NB4 (cell line): ENCODE measurements at regions not wholly inside any gene's neighbourhood (a gene's known extent, or its start where the extent isn't known, plus 50 kb on each side); places are given as distances from the start of the nearest gene placed in this dataset.

Experiments used
- DNase-seq: peaks from one replicate; pipeline ENCODE4 v3.0.0; 2010; ENCODE audit warnings: low read depth
- H3K4me3 ChIP-seq: one replicate; pipeline ENCODE4 v1.5.1; 2011; ENCODE audit warnings: mild to moderate bottlenecking, low read depth, low read length, moderate library complexity
- MYC ChIP-seq: IDR thresholded peaks from 2 replicates; pipeline ENCODE4 v1.6.1; 2011; ENCODE audit warnings: low read depth, low read length
- POLR2A ChIP-seq: IDR thresholded peaks from 2 replicates; pipeline ENCODE4 v1.6.1; 2011; ENCODE audit warnings: mild to moderate bottlenecking; ENCODE audit not compliant: insufficient read length; ENCODE audit errors: extremely low read depth
- TF ChIP-seq, protein P1 (sequence below): IDR thresholded peaks from one replicate; pipeline ENCODE4 v1.5.1; 2012; ENCODE audit warnings: low read depth, low read length
- TF ChIP-seq, protein P2 (sequence below): IDR thresholded peaks from 2 replicates; pipeline ENCODE4 v1.6.1; 2011; ENCODE audit warnings: low read depth, low read length

DNA sequence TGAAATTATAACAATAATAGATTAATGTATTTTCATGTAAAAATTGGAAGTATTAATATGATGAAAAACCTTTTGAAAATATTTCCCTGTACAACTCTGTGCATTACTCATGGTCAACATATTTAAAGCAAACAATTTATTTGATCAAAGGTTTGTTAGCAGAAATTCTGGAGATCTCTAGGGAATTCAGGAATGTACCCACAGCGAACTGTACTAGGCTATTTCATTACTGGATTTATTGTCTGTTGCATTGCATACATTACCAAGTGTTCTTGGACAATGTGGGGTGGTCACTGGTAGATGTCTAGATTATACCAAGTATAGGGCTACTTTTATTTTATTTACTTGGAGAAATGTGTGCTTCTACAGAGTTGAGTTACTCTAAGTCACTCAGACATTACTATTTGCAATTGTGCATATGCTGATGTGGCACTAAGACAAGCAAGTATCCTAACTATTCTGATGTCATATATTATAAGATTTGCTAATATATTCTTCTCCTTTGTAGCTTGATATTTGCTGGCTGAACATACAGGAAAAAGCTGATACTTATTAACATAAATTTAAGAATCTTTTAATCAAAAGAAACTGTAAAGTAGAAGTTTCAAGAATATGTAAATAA lies 323.3 kb downstream of the CCER1 start:
- DNase-seq: no peak
- H3K4me3 ChIP-seq: no peak overlapping the region
- TF ChIP-seq POLR2A (no peak), MYC (no peak)
- TF ChIP-seq, protein P1, sequence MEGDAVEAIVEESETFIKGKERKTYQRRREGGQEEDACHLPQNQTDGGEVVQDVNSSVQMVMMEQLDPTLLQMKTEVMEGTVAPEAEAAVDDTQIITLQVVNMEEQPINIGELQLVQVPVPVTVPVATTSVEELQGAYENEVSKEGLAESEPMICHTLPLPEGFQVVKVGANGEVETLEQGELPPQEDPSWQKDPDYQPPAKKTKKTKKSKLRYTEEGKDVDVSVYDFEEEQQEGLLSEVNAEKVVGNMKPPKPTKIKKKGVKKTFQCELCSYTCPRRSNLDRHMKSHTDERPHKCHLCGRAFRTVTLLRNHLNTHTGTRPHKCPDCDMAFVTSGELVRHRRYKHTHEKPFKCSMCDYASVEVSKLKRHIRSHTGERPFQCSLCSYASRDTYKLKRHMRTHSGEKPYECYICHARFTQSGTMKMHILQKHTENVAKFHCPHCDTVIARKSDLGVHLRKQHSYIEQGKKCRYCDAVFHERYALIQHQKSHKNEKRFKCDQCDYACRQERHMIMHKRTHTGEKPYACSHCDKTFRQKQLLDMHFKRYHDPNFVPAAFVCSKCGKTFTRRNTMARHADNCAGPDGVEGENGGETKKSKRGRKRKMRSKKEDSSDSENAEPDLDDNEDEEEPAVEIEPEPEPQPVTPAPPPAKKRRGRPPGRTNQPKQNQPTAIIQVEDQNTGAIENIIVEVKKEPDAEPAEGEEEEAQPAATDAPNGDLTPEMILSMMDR: no peak
- TF ChIP-seq, protein P2, sequence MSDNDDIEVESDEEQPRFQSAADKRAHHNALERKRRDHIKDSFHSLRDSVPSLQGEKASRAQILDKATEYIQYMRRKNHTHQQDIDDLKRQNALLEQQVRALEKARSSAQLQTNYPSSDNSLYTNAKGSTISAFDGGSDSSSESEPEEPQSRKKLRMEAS: no peak

DNA sequence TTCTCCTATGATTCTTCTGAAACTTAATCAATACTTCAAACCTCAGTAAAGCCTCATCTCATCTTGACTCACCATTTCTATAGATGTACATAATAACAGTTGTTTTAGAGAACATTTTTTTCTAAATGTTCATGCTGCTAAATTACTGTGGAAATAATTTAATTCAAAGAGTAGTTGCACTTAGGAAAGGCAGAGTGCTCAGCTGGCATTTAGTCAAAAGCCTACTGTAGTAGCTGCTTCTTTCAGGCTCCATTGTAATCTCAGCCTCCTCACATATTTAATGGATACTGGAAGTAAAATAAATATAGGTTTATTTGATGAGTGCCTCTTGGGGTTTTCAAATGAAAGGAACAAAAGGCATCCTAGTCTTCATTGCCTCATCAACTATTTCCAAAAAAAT lies 325.0 kb downstream of the CCER1 start:
- DNase-seq: no peak
- TF ChIP-seq, protein P2: no peak
- TF ChIP-seq, protein P1: no peak
- no peak for TF ChIP-seq POLR2A
- no peak for TF ChIP-seq MYC
- no peak overlapping the region for H3K4me3 ChIP-seq

DNA sequence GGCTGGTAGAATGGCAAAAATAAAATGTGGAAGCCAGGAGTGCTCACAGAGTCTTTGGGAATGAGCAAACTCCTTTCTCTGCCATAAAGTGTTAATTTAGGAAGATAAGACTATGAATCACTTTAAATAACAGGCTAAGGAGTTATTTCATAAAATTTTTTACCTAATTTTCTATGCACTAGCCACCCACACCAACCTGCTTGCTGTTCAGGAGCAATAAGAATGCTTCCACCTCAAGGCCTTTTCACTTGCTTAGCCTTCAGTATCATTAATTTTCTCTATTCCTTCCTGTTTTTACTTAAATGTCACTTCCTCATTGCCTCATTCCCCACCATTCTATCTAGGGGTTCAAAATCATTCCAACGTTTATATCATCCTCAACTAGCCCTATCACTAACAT lies 326.8 kb downstream of the CCER1 start:
- TF ChIP-seq POLR2A (no peak), MYC (no peak)
- TF ChIP-seq, protein P1: no peak
- TF ChIP-seq, protein P2: no peak
- no peak for DNase-seq
- no peak overlapping the region for H3K4me3 ChIP-seq

DNA sequence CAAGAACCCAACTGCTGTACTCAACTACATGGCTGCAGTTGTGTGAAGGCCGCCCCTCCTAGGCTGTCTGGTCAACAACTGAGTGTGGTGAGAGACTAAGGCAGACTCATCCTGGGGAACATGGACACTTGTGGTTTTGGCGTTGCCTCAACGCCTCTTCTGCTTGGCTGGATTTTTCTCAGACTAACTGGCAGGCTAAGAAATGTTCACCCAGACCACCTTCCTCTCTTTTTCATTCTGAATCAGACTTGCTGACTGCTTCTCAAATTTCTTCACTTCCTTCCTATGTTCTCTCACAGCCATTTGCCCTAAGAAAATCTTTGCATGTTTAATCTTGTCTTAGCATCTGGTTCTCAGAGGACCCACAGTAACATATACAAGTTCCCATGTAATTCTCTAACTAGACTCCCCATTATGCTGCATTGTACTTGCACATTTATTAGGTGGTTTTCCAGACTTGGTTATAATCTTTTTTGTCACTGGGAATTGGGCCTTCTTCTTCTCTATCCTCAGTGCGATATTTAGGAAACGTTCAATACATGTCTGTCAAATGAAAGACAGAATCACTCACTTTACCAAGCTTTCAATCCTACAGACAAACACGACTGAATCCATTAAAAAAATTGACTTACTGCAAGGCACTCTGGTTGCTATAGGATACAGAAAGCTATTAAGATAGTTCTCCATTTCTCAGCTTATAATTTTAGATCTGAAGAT lies 327.6 kb downstream of the CCER1 start:
- DNase-seq: no peak

DNA sequence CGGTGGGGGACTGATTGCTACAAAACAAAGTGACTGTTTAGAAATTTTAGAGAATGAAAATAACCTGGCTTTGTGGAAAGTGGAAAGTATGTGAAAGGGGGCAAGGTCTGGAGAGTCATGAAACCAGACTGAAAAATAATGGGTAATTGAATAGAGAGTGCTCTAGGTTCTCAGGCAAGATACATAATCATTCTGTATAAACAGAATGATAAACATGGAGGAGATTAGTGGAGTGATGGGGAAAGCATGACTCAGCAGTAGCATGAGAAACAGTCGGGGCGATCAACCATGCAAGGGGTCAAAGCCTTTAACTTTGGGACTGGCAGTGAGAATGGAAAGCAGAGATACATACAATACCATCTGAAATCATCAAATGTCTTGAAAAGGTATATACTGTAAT lies 332.5 kb downstream of the CCER1 start:
- H3K4me3 ChIP-seq: no peak overlapping the region
- no peak for DNase-seq
- TF ChIP-seq POLR2A (no peak), MYC (no peak)
- TF ChIP-seq, protein P2: no peak
- TF ChIP-seq, protein P1: no peak

More for the DNA sequence above, 327.6 kb downstream of the CCER1 start:
- no peak overlapping the region for H3K4me3 ChIP-seq
- TF ChIP-seq MYC (no peak), POLR2A (no peak)
- TF ChIP-seq, protein P2: no peak
- TF ChIP-seq, protein P1: no peak
